ENCODE measurements at regions not wholly inside any gene's neighbourhood (a gene's known extent, or its start where the extent isn't known, plus 50 kb on each side); places are given as distances from the start of the nearest gene placed in this dataset.

GRCh38 chr12:92059960-92060359 is 85.7 kb downstream of the BTG1 start:
- TF ChIP-seq POLR2A (IDR thresholded peaks at IDR 0.05; ENCODE audit: low read depth, low read length) (no peak), TAF1 (IDR thresholded peaks at IDR 0.05; ENCODE audit: low read depth, low read length) (no peak), POLR2AphosphoS5 (IDR thresholded peaks at IDR 0.05; ENCODE audit: low read depth, low read length) (no peak), POU2F2 (IDR thresholded peaks at IDR 0.05; ENCODE audit: low read depth, low read length) (no peak), SPI1 (IDR thresholded peaks at IDR 0.05; ENCODE audit: low read depth, low read length) (no peak)

Data from GM12891 (cell line).